Amniotic epithelial cell (primary cell): ENCODE measurements at regions not wholly inside any gene's neighbourhood (a gene's known extent, or its start where the extent isn't known, plus 50 kb on each side); places are given as distances from the start of the nearest gene placed in this dataset.
"Not testable (repeated sequence)": the region's sequence is repeated elsewhere in the genome, so short reads cannot be mapped to it uniquely, and the experiment has no call there.

Source experiments
- DNase-seq: peaks from one replicate; pipeline ENCODE4 v3.0.0-alpha.2; 2010; ENCODE audit warnings: low read depth

GRCh38 chr5:36782612-36783011, 94.0 kb upstream of the NIPBL start:
- DNase-seq = not testable (repeated sequence)

- DNase-seq = no peak
Measured at GRCh38 chr5:36786448-36787012, 90.0 kb upstream of the NIPBL start.

DNA sequence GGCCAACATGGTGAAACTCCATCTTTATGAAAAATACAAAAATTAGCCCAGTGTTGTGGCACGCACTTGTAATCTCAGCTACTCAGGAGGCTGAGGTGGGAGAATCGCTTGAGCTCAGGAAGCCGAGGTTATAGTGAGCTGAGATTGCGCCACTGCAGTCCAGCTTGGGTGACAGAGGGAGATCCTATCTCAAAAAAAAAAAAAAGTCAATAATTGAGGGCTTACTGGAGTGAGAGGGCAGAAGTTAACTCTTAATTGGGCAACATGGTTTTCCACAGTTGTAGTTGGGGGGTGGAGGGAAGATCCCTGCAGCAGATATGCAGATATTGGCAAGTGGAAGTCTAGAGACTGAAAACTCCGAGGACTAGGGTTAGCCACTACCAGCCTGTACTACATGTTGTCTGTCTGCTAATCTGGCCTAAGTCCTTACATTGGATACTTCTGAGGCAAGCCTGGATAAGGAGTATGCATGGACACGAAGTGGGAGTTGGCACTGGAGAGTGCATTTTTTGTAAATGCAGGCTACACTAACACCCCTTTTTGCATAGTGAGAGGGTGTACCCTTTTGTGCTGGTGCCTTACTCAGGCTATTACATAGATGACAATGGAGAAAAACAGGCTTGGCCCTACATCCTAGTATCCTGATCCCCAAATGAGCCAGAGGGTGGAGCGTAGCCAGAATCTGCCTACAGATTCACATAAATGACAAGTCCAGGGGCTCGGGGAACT, 89.0 kb upstream of the NIPBL start:
- DNase-seq = no peak

DNA sequence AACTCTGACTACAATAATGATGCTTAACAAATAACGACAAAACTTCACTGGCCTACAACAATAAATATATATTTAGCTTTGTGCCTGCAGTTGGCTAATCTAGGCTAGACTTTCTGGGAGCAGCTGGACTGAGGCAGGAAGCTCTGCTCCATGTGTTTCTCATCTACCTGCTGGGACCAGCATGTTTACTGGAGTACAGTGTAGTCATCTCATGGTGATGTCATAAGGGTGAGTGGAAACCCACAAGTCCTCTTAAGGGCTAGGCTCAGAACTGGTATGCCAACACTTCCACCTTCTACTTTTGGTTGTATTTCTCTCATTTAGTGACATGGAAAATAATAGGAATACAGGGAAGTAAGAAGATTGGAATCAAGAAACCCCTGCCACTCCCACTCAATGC, 85.7 kb upstream of the NIPBL start:
- peak; percentile 9 for DNase-seq

- DNase-seq = no peak
Measured at GRCh38 chr5:36792560-36793180, 83.9 kb upstream of the NIPBL start.

- DNase-seq = no peak
Measured at GRCh38 chr5:36795366-36795765, 81.2 kb upstream of the NIPBL start.

GRCh38 chr5:36796155-36796554, 80.4 kb upstream of the NIPBL start:
- no peak for DNase-seq

DNA sequence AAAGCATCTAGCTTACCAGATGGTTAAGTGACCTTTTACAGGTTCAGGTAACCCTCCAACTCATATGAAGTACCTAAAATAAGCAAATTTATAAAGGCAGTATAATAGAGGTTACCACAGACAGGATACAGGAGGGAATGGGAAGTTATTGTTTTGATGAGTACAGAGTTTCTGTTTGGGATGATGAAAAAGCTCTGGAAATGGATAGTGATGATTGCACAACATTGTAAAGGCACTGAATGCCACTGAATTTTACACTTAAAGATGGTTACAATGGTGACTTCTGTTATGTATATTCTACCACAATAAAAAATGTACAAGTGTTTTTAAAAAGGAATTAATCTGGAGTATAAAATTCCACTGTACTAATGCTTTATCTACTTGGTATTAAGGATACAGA, 75.0 kb upstream of the NIPBL start:
- no peak for DNase-seq

DNA sequence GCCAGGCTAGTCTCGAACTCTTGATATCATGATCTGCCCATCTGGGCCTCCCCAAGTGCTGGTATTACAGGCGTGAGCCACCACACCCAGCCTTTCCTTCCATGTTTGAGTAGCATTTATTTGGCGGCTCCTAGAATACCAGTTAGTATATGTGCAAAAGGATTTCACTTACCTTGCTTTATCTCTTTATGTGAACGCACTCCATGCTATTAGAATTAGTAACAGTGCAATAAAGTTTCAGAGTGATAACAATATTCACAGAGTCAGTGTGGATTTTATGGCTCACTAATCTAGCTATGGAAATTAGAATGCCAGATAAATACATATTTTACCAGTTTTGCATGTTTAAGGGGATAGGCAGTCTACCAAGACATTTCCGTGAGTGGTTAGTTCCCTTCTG, 74.4 kb upstream of the NIPBL start:
- DNase-seq = no peak

DNA sequence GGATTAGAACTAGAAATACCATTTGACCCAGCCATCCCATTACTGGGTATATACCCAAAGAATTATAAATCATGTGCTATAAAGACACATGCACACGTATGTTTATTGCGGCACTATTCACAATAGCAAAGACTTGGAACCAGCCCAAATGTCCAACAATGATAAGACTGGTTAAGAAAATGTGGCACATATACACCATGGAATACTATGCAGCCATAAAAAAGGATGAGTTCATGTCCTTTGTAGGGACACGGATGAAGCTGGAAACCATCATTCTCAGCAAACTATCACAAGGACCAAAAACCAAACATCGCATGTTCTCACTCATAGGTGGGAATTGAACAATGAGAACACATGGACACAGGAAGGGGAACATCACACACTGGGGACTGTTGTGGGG, 63.3 kb upstream of the NIPBL start:
- not testable (repeated sequence) for DNase-seq

GRCh38 chr5:36815871-36816270, 60.7 kb upstream of the NIPBL start:
- no peak for DNase-seq

- DNase-seq = no peak
Measured at GRCh38 chr5:36820900-36821299, 55.7 kb upstream of the NIPBL start.

GRCh38 chr5:36826694-36827093, 49.9 kb upstream of the NIPBL start:
- no peak for DNase-seq
